Naive thymus-derived CD4-positive, alpha-beta T cell (primary cell): ENCODE measurements at regions not wholly inside any gene's neighbourhood (a gene's known extent, or its start where the extent isn't known, plus 50 kb on each side); places are given as distances from the start of the nearest gene placed in this dataset.

Experiments used
- ATAC-seq: fragments of 150-1000 bp; cut with Tn5 transposase; 2 replicates; pipeline ENCODE4 v1.10.0; 2021; ENCODE audit warnings: mild to moderate bottlenecking, moderate library complexity
- CTCF ChIA-PET: fragments of 350-600 bp; sonication (Branson Sonifier 250); formaldehyde crosslinking; loops from one replicate; lab custom pipeline; 2021; ENCODE audit warnings: antibody characterized with exemption; lab: Charles Lee
- POLR2A ChIA-PET: fragments of 350-600 bp; sonication (Branson Sonifier 250); formaldehyde crosslinking; loops from one replicate; lab custom pipeline; 2021; ENCODE audit warnings: antibody characterized with exemption, inconsistent platforms; lab: Charles Lee
- DNase-seq, 9 donors: peaks; one replicate each; pipeline versions ENCODE4 v3.0.0 to v3.0.0-alpha.2; 2020 to 2022; ENCODE audit warnings: mixed read lengths in 1 of 9
- H3K27ac ChIP-seq: one replicate; pipeline ENCODE4 v1.7.0; 2013; ENCODE audit warnings: mild to moderate bottlenecking, low read depth, low read length, moderate library complexity
- H3K27me3 ChIP-seq, 2 donors: one replicate each; pipeline ENCODE4 v1.7.0; 2013; ENCODE audit warnings: low read length in 2 of 2, mild to moderate bottlenecking in 2 of 2, moderate library complexity in 2 of 2; ENCODE audit not compliant: control insufficient read depth in 2 of 2, insufficient read depth in 2 of 2
- H3K36me3 ChIP-seq, 3 experiments: 1 replicate in 2 of 3; 2 replicates in 1 of 3; pipeline ENCODE4 v1.7.0; 2013; ENCODE audit warnings: low read length in 3 of 3, mild to moderate bottlenecking in 3 of 3, moderate library complexity in 1 of 3; ENCODE audit not compliant: insufficient read depth in 3 of 3, control insufficient read depth in 2 of 3
- H3K4me1 ChIP-seq, 2 donors: one replicate each; pipeline ENCODE4 v1.7.0; 2013; ENCODE audit warnings: low read length in 2 of 2, mild to moderate bottlenecking in 2 of 2, moderate library complexity in 1 of 2; ENCODE audit not compliant: control insufficient read depth in 2 of 2, insufficient read depth in 2 of 2
- H3K4me3 ChIP-seq: 2 replicates; pipeline ENCODE4 v1.7.0; 2013; ENCODE audit warnings: mild to moderate bottlenecking, low read length
- H3K9me3 ChIP-seq, 3 experiments: 1 replicate in 2 of 3; 2 replicates in 1 of 3; pipeline ENCODE4 v1.7.0; 2013; ENCODE audit warnings: low read length in 3 of 3; ENCODE audit not compliant: control insufficient read depth in 2 of 3
- H3K27ac Mint-ChIP-seq, 9 donors: one replicate each; pipeline ENCODE4 v1.8.0; 2020 to 2022; ENCODE audit warnings: mixed read lengths in 9 of 9, mild to moderate bottlenecking in 8 of 9, moderate library complexity in 5 of 9, inconsistent platforms in 2 of 9
- H3K27me3 Mint-ChIP-seq, 5 donors: one replicate each; pipeline ENCODE4 v1.8.0; 2021 to 2022; ENCODE audit warnings: mixed read lengths in 5 of 5, mild to moderate bottlenecking in 1 of 5
- H3K36me3 Mint-ChIP-seq, 5 donors: one replicate each; pipeline ENCODE4 v1.8.0; 2020 to 2022; ENCODE audit warnings: mixed read lengths in 5 of 5, mild to moderate bottlenecking in 3 of 5, inconsistent platforms in 1 of 5
- H3K4me1 Mint-ChIP-seq, 7 donors: one replicate each; pipeline ENCODE4 v1.8.0; 2020 to 2022; ENCODE audit warnings: mixed read lengths in 7 of 7, mild to moderate bottlenecking in 3 of 7, inconsistent platforms in 1 of 7
- H3K4me3 Mint-ChIP-seq, 10 donors: one replicate each; pipeline ENCODE4 v1.8.0; 2020 to 2022; ENCODE audit warnings: mild to moderate bottlenecking in 10 of 10, mixed read lengths in 10 of 10, moderate library complexity in 6 of 10, inconsistent platforms in 2 of 10
- H3K9me3 Mint-ChIP-seq, 11 donors: one replicate each; pipeline ENCODE4 v1.8.0; 2020 to 2022; ENCODE audit warnings: mixed read lengths in 11 of 11, mild to moderate bottlenecking in 4 of 11, inconsistent platforms in 1 of 11, moderate library complexity in 1 of 11
- intact Hi-C, 2 donors: fragments of 100-400 bp; cut with micrococcal nuclease; formaldehyde crosslinking; loops; one replicate each; pipeline ENCODE4 v1.15.1; 2023

- Mint-ChIP-seq H3K4me3 (no peak overlapping the region), H3K27me3 (no peaks in the 10 kb centered on the region), H3K9me3 (peaks cover 0 to 10% (median 3%) of the 10 kb centered on the region in 11 donors), H3K4me1 (no peaks in the 10 kb centered on the region), H3K36me3 (peaks cover 0 to 82% (median 56%) of the 10 kb centered on the region in 5 donors), H3K27ac (no peak overlapping the region)
- intact Hi-C loops, result no loop called here
- Histone ChIP-seq H3K27ac (no peak overlapping the region), H3K4me1 (no peaks in the 10 kb centered on the region), H3K36me3 (peaks cover 0 to 8% (median 0%) of the 10 kb centered on the region in 3 experiments), H3K9me3 (no peaks in the 10 kb centered on the region), H3K4me3 (no peak overlapping the region), H3K27me3 (no peaks in the 10 kb centered on the region)
- ATAC-seq, result no peak
- ChIA-PET CTCF (no interaction called here), POLR2A (no interaction called here)
- DNase-seq, result no peak
Measured at GRCh38 chr5:116381201-116381600, 193.4 kb downstream of the SEMA6A start.

- DNase-seq, result no peak
- H3K4me1 ChIP-seq, result no peaks in the 10 kb centered on the region
- no peak overlapping the region for H3K4me3 ChIP-seq
- H3K36me3 ChIP-seq, result peaks cover 0 to 3% (median 0%) of the 10 kb centered on the region in 3 experiments
- Mint-ChIP-seq H3K4me3 (no peak overlapping the region), H3K4me1 (no peaks in the 10 kb centered on the region), H3K27me3 (no peaks in the 10 kb centered on the region), H3K36me3 (peaks cover 0 to 82% (median 54%) of the 10 kb centered on the region in 5 donors), H3K27ac (no peak overlapping the region), H3K9me3 (peaks cover 0 to 4% (median 2%) of the 10 kb centered on the region in 11 donors)
- CTCF ChIA-PET, result no interaction called here
- POLR2A ChIA-PET, result no interaction called here
- H3K9me3 ChIP-seq, result no peaks in the 10 kb centered on the region
- H3K27me3 ChIP-seq, result no peaks in the 10 kb centered on the region
- no peak overlapping the region for H3K27ac ChIP-seq
- no peak for ATAC-seq
- intact Hi-C loops, result no loop called here
Measured at GRCh38 chr5:116380621-116381020, 194.0 kb downstream of the SEMA6A start.

- H3K27ac ChIP-seq, result no peak overlapping the region
- ChIA-PET POLR2A (no interaction called here), CTCF (no interaction called here)
- Mint-ChIP-seq H3K4me1 (no peaks in the 10 kb centered on the region), H3K27me3 (no peaks in the 10 kb centered on the region), H3K27ac (no peak overlapping the region), H3K4me3 (no peak overlapping the region), H3K9me3 (peaks cover 0 to 3% (median 0%) of the 10 kb centered on the region in 11 donors), H3K36me3 (peaks cover 0 to 85% (median 58%) of the 10 kb centered on the region in 5 donors)
- no peak for DNase-seq
- H3K4me1 ChIP-seq, result no peaks in the 10 kb centered on the region
- intact Hi-C loops, result no loop called here
- no peaks in the 10 kb centered on the region for H3K9me3 ChIP-seq
- no peak overlapping the region for H3K4me3 ChIP-seq
- ATAC-seq, result no peak
- no peaks in the 10 kb centered on the region for H3K27me3 ChIP-seq
- no peaks in the 10 kb centered on the region for H3K36me3 ChIP-seq
Measured at GRCh38 chr5:116379306-116379705, 195.3 kb downstream of the SEMA6A start.

- Mint-ChIP-seq H3K27me3 (no peaks in the 10 kb centered on the region), H3K4me3 (no peak overlapping the region), H3K27ac (no peak overlapping the region), H3K9me3 (peaks cover 0 to 3% (median 0%) of the 10 kb centered on the region in 11 donors), H3K36me3 (peaks cover 0 to 85% (median 54%) of the 10 kb centered on the region in 5 donors), H3K4me1 (no peaks in the 10 kb centered on the region)
- no peak for ATAC-seq
- POLR2A ChIA-PET, result no interaction called here
- no peaks in the 10 kb centered on the region for H3K9me3 ChIP-seq
- no peak for DNase-seq
- H3K27me3 ChIP-seq, result no peaks in the 10 kb centered on the region
- intact Hi-C loops, result no loop called here
- H3K36me3 ChIP-seq, result no peaks in the 10 kb centered on the region
- H3K4me1 ChIP-seq, result no peaks in the 10 kb centered on the region
- no peak overlapping the region for H3K4me3 ChIP-seq
- no peak overlapping the region for H3K27ac ChIP-seq
- CTCF ChIA-PET, result no interaction called here
Measured at GRCh38 chr5:116378777-116379121, 195.9 kb downstream of the SEMA6A start.

- POLR2A ChIA-PET, result no interaction called here
- H3K27me3 ChIP-seq, result no peaks in the 10 kb centered on the region
- Mint-ChIP-seq H3K4me3 (no peak overlapping the region), H3K4me1 (no peaks in the 10 kb centered on the region), H3K36me3 (peaks cover 0 to 85% (median 49%) of the 10 kb centered on the region in 5 donors), H3K27ac (no peak overlapping the region), H3K27me3 (no peaks in the 10 kb centered on the region), H3K9me3 (peaks cover 0 to 1% (median 0%) of the 10 kb centered on the region in 11 donors)
- no peaks in the 10 kb centered on the region for H3K9me3 ChIP-seq
- no peak overlapping the region for H3K27ac ChIP-seq
- intact Hi-C loops, result no loop called here
- H3K36me3 ChIP-seq, result no peaks in the 10 kb centered on the region
- DNase-seq (no peak), ATAC-seq (no peak)
- no peak overlapping the region for H3K4me3 ChIP-seq
- H3K4me1 ChIP-seq, result no peaks in the 10 kb centered on the region
- CTCF ChIA-PET, result no interaction called here
Measured at GRCh38 chr5:116378007-116378776, 196.4 kb downstream of the SEMA6A start.

GRCh38 chr5:116377276-116378006, 197.2 kb downstream of the SEMA6A start:
- Mint-ChIP-seq H3K9me3 (peaks cover 0 to 1% (median 0%) of the 10 kb centered on the region in 11 donors), H3K27ac (no peak overlapping the region), H3K4me1 (peaks cover 0 to 2% (median 0%) of the 10 kb centered on the region in 7 donors), H3K36me3 (peaks cover 0 to 85% (median 45%) of the 10 kb centered on the region in 5 donors), H3K4me3 (no peak overlapping the region), H3K27me3 (no peaks in the 10 kb centered on the region)
- Histone ChIP-seq H3K27ac (no peak overlapping the region), H3K36me3 (no peaks in the 10 kb centered on the region), H3K9me3 (no peaks in the 10 kb centered on the region), H3K27me3 (no peaks in the 10 kb centered on the region), H3K4me3 (no peak overlapping the region), H3K4me1 (no peaks in the 10 kb centered on the region)
- DNase-seq, result no peak
- ChIA-PET POLR2A (no interaction called here), CTCF (no interaction called here)
- intact Hi-C loops, result no loop called here
- no peak for ATAC-seq
